GM23338 (cell line): ENCODE measurements at regions not wholly inside any gene's neighbourhood (a gene's known extent, or its start where the extent isn't known, plus 50 kb on each side); places are given as distances from the start of the nearest gene placed in this dataset.

Experiments
- ATAC-seq: fragments of 200-7000 bp; cut with Tn5 transposase; 3 replicates; pipeline ENCODE4 v1.9.1; 2020
- DNase-seq: peaks from one replicate; pipeline ENCODE4 v3.0.0-alpha.2; 2015; ENCODE audit warnings: low spot score
- H2AFZ ChIP-seq: fragments of 200-600 bp; sonication (generic); 2 replicates; pipeline ENCODE4 v1.8.0; 2016; ENCODE audit warnings: antibody characterized with exemption, mild to moderate bottlenecking, moderate library complexity
- H3F3A ChIP-seq: fragments of 200-600 bp; sonication (generic); replicated peaks from 2 replicates; pipeline ENCODE4 v1.8.0; 2017; ENCODE audit warnings: antibody characterized with exemption, mixed run types, low read depth
- H3K27ac ChIP-seq: fragments of 200-600 bp; sonication (generic); 2 replicates; pipeline ENCODE4 v1.6.1; 2016; ENCODE audit warnings: low read depth
- H3K27me3 ChIP-seq: fragments of 200-600 bp; sonication (generic); 2 replicates; pipeline ENCODE4 v1.8.0; 2016; ENCODE audit warnings: mild to moderate bottlenecking, mixed run types, moderate library complexity; ENCODE audit not compliant: insufficient read depth
- H3K36me3 ChIP-seq: fragments of 200-600 bp; sonication (generic); 2 replicates; pipeline ENCODE4 v1.8.0; 2016; ENCODE audit warnings: mild to moderate bottlenecking; ENCODE audit not compliant: insufficient read depth
- H3K4me1 ChIP-seq: fragments of 200-600 bp; sonication (generic); 2 replicates; pipeline ENCODE4 v1.8.0; 2016; ENCODE audit warnings: mild to moderate bottlenecking, moderate library complexity; ENCODE audit not compliant: insufficient read depth
- H3K4me2 ChIP-seq: fragments of 200-600 bp; sonication (generic); 2 replicates; pipeline ENCODE4 v1.7.1; 2017; ENCODE audit warnings: mixed run types
- H3K4me3 ChIP-seq: fragments of 200-600 bp; sonication (generic); 2 replicates; pipeline ENCODE4 v1.6.1; 2016; ENCODE audit warnings: mixed run types
- H3K79me2 ChIP-seq: fragments of 200-600 bp; sonication (generic); replicated peaks from 2 replicates; pipeline ENCODE4 v1.8.0; 2017; ENCODE audit warnings: mild to moderate bottlenecking; ENCODE audit not compliant: insufficient read depth
- H3K9me2 ChIP-seq: fragments of 200-600 bp; sonication (generic); 2 replicates; pipeline ENCODE4 v1.8.0; 2017; ENCODE audit not compliant: insufficient read depth
- H4K20me1 ChIP-seq: fragments of 200-600 bp; sonication (generic); replicated peaks from 2 replicates; pipeline ENCODE4 v1.8.0; 2017; ENCODE audit warnings: mild to moderate bottlenecking; ENCODE audit not compliant: insufficient read depth
- H3K27ac Mint-ChIP-seq: 2 replicates; pipeline ENCODE4 v1.8.0; 2020; ENCODE audit warnings: inconsistent platforms, mild to moderate bottlenecking, moderate library complexity, mixed read lengths
- H3K27me3 Mint-ChIP-seq: 3 replicates; pipeline ENCODE4 v1.8.0; 2022; ENCODE audit warnings: low read depth, mild to moderate bottlenecking, moderate library complexity, mixed read lengths, inconsistent platforms; ENCODE audit not compliant: insufficient read depth, poor library complexity
- H3K36me3 Mint-ChIP-seq: 3 replicates; pipeline ENCODE4 v1.8.0; 2021; ENCODE audit warnings: low read depth, mild to moderate bottlenecking, inconsistent platforms, moderate library complexity, mixed read lengths
- H3K4me1 Mint-ChIP-seq: 3 replicates; pipeline ENCODE4 v1.8.0; 2020; ENCODE audit warnings: mild to moderate bottlenecking, inconsistent platforms, mixed read lengths
- H3K4me3 Mint-ChIP-seq: 3 replicates; pipeline ENCODE4 v1.8.0; 2021; ENCODE audit warnings: moderate library complexity, mild to moderate bottlenecking, inconsistent platforms, mixed read lengths
- H3K9me3 Mint-ChIP-seq: 3 replicates; pipeline ENCODE4 v1.8.0; 2020; ENCODE audit warnings: moderate library complexity, mild to moderate bottlenecking, inconsistent platforms, mixed read lengths
- CREB1 ChIP-seq: fragments of 250-450 bp; sonication (Bioruptor Pico); IDR thresholded peaks from 2 replicates; pipeline ENCODE4 v1.5.0; 2020; ENCODE audit warnings: low read depth, mild to moderate bottlenecking, moderate library complexity
- CTCF ChIP-seq, 2 experiments: fragments of 200-600 bp in 1 of 2; sonication (generic) in 1 of 2; conservative IDR thresholded peaks; 2 replicates each; pipeline versions ENCODE4 v1.5.1 to v1.6.1; 2016 to 2017; ENCODE audit warnings: antibody characterized with exemption in 2 of 2, low read depth in 2 of 2, mild to moderate bottlenecking in 2 of 2, moderate library complexity in 1 of 2
- EZH2 ChIP-seq: fragments of 200-600 bp; sonication (generic); IDR thresholded peaks from one replicate; pipeline ENCODE4 v1.8.0; 2017; ENCODE audit warnings: antibody characterized with exemption, mild to moderate bottlenecking, low read depth; ENCODE audit not compliant: unreplicated experiment
- EZH2phosphoT487 ChIP-seq: fragments of 200-600 bp; sonication (generic); IDR thresholded peaks from one replicate; pipeline ENCODE4 v1.8.1; 2018; ENCODE audit warnings: antibody characterized with exemption; ENCODE audit not compliant: unreplicated experiment
- JUNB ChIP-seq: IDR thresholded peaks from one replicate; pipeline ENCODE4 v1.6.1; 2016; ENCODE audit warnings: antibody characterized with exemption; ENCODE audit not compliant: unreplicated experiment
- NANOG ChIP-seq: IDR thresholded peaks from 2 replicates; pipeline ENCODE4 v1.6.1; 2016; ENCODE audit warnings: antibody characterized with exemption, borderline replicate concordance
- POLR2AphosphoS5 ChIP-seq: IDR thresholded peaks from 2 replicates; pipeline ENCODE4 v1.6.1; 2016; ENCODE audit warnings: antibody characterized with exemption, low read depth
- REST ChIP-seq: IDR thresholded peaks from one replicate; pipeline ENCODE4 v1.6.1; 2018; ENCODE audit warnings: antibody characterized with exemption; ENCODE audit not compliant: unreplicated experiment
- STAT1 ChIP-seq: IDR thresholded peaks from one replicate; pipeline ENCODE4 v1.6.1; 2016; ENCODE audit warnings: antibody characterized with exemption; ENCODE audit not compliant: unreplicated experiment
- ZNF114 ChIP-seq: fragments of 250-450 bp; sonication (Bioruptor Pico); IDR thresholded peaks from 2 replicates; pipeline ENCODE4 v1.5.0; 2020; ENCODE audit warnings: mild to moderate bottlenecking, moderate library complexity
- ZNF331 ChIP-seq: fragments of 250-450 bp; sonication (Bioruptor Pico); IDR thresholded peaks from 2 replicates; pipeline ENCODE4 v1.5.0; 2020; ENCODE audit warnings: low read depth, mild to moderate bottlenecking, moderate library complexity
- ZNF462 ChIP-seq: fragments of 250-450 bp; sonication (Bioruptor Pico); IDR thresholded peaks from 2 replicates; pipeline ENCODE4 v1.5.0; 2020; ENCODE audit warnings: mild to moderate bottlenecking, moderate library complexity

- Mint-ChIP-seq H3K27me3 (no peaks in the 10 kb centered on the region), H3K36me3 (no peaks in the 10 kb centered on the region), H3K4me3 (no peak overlapping the region), H3K9me3 (no peaks in the 10 kb centered on the region), H3K27ac (no peak overlapping the region), H3K4me1 (peaks cover 12% of the 10 kb centered on the region; the same call in 2 of the 3 replicates)
- Histone ChIP-seq H3K9me2 (no peaks in the 10 kb centered on the region), H3K4me1 (peaks cover 13% of the 10 kb centered on the region), H3K27ac (no peak overlapping the region), H3K4me3 (no peak overlapping the region), H3F3A (no peaks in the 10 kb centered on the region), H3K79me2 (no peaks in the 10 kb centered on the region), H3K27me3 (no peaks in the 10 kb centered on the region), H4K20me1 (no peaks in the 10 kb centered on the region), H2AFZ (no peak overlapping the region), H3K36me3 (no peaks in the 10 kb centered on the region), H3K4me2 (no peak overlapping the region)
- ATAC-seq (no peak), DNase-seq (no peak)
- no peak for TF ChIP-seq ZNF462 (CRISPR knock-in tag)
- no peak for TF ChIP-seq REST
- no peak for TF ChIP-seq POLR2AphosphoS5
- no peak for TF ChIP-seq ZNF331
- TF ChIP-seq JUNB, result no peak
- no peak for TF ChIP-seq STAT1
- no peak for TF ChIP-seq CTCF (conservative IDR thresholded peaks at IDR 0.05; ENCODE audit: low read depth in 2 of 2)
- no peak for TF ChIP-seq EZH2
- no peak for TF ChIP-seq EZH2phosphoT487
- no peak for TF ChIP-seq CREB1 (CRISPR knock-in tag)
- TF ChIP-seq NANOG, result no peak
- no peak for TF ChIP-seq ZNF114
Observed at GRCh38 chr5:105503950-105504349, 1941.4 kb upstream of the NUDT12 start.
